ENCODE measurements at regions not wholly inside any gene's neighbourhood (a gene's known extent, or its start where the extent isn't known, plus 50 kb on each side); places are given as distances from the start of the nearest gene placed in this dataset.

GRCh38 chr12:91852634-91853033, 293.0 kb downstream of the BTG1 start:
- no peak for TF ChIP-seq POLR2A (IDR thresholded peaks at IDR 0.05)
- TF ChIP-seq, protein P1, sequence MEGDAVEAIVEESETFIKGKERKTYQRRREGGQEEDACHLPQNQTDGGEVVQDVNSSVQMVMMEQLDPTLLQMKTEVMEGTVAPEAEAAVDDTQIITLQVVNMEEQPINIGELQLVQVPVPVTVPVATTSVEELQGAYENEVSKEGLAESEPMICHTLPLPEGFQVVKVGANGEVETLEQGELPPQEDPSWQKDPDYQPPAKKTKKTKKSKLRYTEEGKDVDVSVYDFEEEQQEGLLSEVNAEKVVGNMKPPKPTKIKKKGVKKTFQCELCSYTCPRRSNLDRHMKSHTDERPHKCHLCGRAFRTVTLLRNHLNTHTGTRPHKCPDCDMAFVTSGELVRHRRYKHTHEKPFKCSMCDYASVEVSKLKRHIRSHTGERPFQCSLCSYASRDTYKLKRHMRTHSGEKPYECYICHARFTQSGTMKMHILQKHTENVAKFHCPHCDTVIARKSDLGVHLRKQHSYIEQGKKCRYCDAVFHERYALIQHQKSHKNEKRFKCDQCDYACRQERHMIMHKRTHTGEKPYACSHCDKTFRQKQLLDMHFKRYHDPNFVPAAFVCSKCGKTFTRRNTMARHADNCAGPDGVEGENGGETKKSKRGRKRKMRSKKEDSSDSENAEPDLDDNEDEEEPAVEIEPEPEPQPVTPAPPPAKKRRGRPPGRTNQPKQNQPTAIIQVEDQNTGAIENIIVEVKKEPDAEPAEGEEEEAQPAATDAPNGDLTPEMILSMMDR (IDR thresholded peaks at IDR 0.05): no peak

Data from heart left ventricle (tissue), 13 donors.